ENCODE measurements at regions not wholly inside any gene's neighbourhood (a gene's known extent, or its start where the extent isn't known, plus 50 kb on each side); places are given as distances from the start of the nearest gene placed in this dataset.

- H3K9me2 ChIP-seq (ENCODE audit: insufficient read depth) = no peaks in the 10 kb centered on the region
- ChIA-PET POLR2A (no interaction called here), RAD21 (ENCODE audit: low non-redundant PET in 1 of 2, low total read pairs in 2 of 2, uncharacterized antibody in 2 of 2, unreplicated experiment in 2 of 2) (no interaction called here), CTCF (no interaction called here)
- H3K27me3 ChIP-seq (ENCODE audit: insufficient read depth, low read length) = no peaks in the 10 kb centered on the region
- H4K20me1 ChIP-seq (ENCODE audit: insufficient read depth) = no peaks in the 10 kb centered on the region
- no peak overlapping the region for H3K4me3 ChIP-seq (replicated peaks in 1 of 2; ENCODE audit: low read depth in 1 of 2, low read length in 2 of 2)
- intact Hi-C loops (cut with micrococcal nuclease) = no loop called here
- ATAC-seq (no peak), DNase-seq (ENCODE audit: low read depth, low spot score) (no peak)
- no TSS peak for BruUV-seq (replicated peaks)
- no peaks in the 10 kb centered on the region for H3K9me3 ChIP-seq (ENCODE audit: control insufficient read depth in 1 of 2, insufficient read depth in 1 of 2, low read depth in 1 of 2, low read length in 2 of 2)
- no peak overlapping the region for H3K4me2 ChIP-seq (ENCODE audit: low read length)
- H3K4me1 ChIP-seq (ENCODE audit: control insufficient read depth in 1 of 2, insufficient read depth in 2 of 2, low read length in 2 of 2) = no peaks in the 10 kb centered on the region
- H3K9ac ChIP-seq (ENCODE audit: low read length) = no peak overlapping the region
- no peaks in the 10 kb centered on the region for H3K36me3 ChIP-seq (ENCODE audit: control insufficient read depth in 1 of 2, insufficient read depth in 2 of 2, low read length in 2 of 2)
- H3K27ac ChIP-seq (ENCODE audit: low read depth, low read length) = no peak overlapping the region
- no peak overlapping the region for H2AFZ ChIP-seq (ENCODE audit: low read depth, low read length, poor library complexity, severe bottlenecking)
- H3K79me2 ChIP-seq (ENCODE audit: insufficient read depth, low read length) = no peaks in the 10 kb centered on the region
- TF ChIP-seq EGR1 (IDR thresholded peaks at IDR 0.05; ENCODE audit: low read depth) = no peak
Observed at GRCh38 chr10:24119896-24120295, 89.0 kb upstream of the KIAA1217 start.

DNA sequence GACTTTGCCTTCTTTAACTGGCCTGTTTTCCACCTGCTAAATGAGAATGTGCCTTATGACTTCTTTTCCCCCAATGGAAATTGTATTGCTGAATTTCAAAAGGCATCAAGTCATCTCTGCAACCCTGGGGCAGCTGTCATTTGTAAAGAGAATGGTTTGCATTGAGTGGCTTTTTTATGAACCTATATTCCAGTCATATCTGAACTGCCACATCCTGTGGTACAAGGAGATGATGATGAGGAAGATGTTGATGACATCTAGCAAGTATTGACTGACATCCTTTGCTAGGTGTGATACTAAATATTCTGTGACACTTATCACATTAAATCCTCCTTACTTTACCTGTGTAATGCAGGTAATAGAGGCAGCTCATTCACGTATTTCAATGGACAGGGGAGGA is 88.3 kb upstream of the KIAA1217 start:
- CTCF ChIA-PET = no interaction called here
- DNase-seq (ENCODE audit: low read depth, low spot score) = no peak
- H3K9me2 ChIP-seq (ENCODE audit: insufficient read depth) = no peaks in the 10 kb centered on the region
- no peaks in the 10 kb centered on the region for H3K9me3 ChIP-seq (ENCODE audit: control insufficient read depth in 1 of 2, insufficient read depth in 1 of 2, low read depth in 1 of 2, low read length in 2 of 2)
- H3K27ac ChIP-seq (ENCODE audit: low read depth, low read length) = no peak overlapping the region
- intact Hi-C loops (cut with micrococcal nuclease) = no loop called here
- H2AFZ ChIP-seq (ENCODE audit: low read depth, low read length, poor library complexity, severe bottlenecking) = no peak overlapping the region
- H3K4me2 ChIP-seq (ENCODE audit: low read length) = no peak overlapping the region
- H3K79me2 ChIP-seq (ENCODE audit: insufficient read depth, low read length) = no peaks in the 10 kb centered on the region
- H3K27me3 ChIP-seq (ENCODE audit: insufficient read depth, low read length) = no peaks in the 10 kb centered on the region
- POLR2A ChIA-PET = no interaction called here
- H3K4me1 ChIP-seq (ENCODE audit: control insufficient read depth in 1 of 2, insufficient read depth in 2 of 2, low read length in 2 of 2) = no peaks in the 10 kb centered on the region
- RAD21 ChIA-PET (ENCODE audit: low non-redundant PET in 1 of 2, low total read pairs in 2 of 2, uncharacterized antibody in 2 of 2, unreplicated experiment in 2 of 2) = no interaction called here
- no peak overlapping the region for H3K4me3 ChIP-seq (replicated peaks in 1 of 2; ENCODE audit: low read depth in 1 of 2, low read length in 2 of 2)
- no peak overlapping the region for H3K9ac ChIP-seq (ENCODE audit: low read length)
- TF ChIP-seq EZH2 (IDR thresholded peaks at IDR 0.05) (no peak), EGR1 (IDR thresholded peaks at IDR 0.05; ENCODE audit: low read depth) (no peak), POLR2AphosphoS5 (IDR thresholded peaks at IDR 0.05; ENCODE audit: low read depth, low read length) (no peak), SIN3A (IDR thresholded peaks at IDR 0.05; ENCODE audit: low read depth) (no peak), JUND (IDR thresholded peaks at IDR 0.05) (no peak), TCF7L2 (IDR thresholded peaks at IDR 0.05; ENCODE audit: borderline replicate concordance, extremely low read depth, insufficient read depth, insufficient read length) (no peak), SRF (IDR thresholded peaks at IDR 0.05; ENCODE audit: low read depth) (no peak), ELF1 (IDR thresholded peaks at IDR 0.05; ENCODE audit: borderline replicate concordance, low read depth) (no peak), CEBPB (IDR thresholded peaks at IDR 0.05; ENCODE audit: low read depth) (no peak), ATF3 (IDR thresholded peaks at IDR 0.05) (no peak), EZH2phosphoT487 (IDR thresholded peaks at IDR 0.05; ENCODE audit: borderline replicate concordance) (no peak), YY1 (IDR thresholded peaks at IDR 0.05; ENCODE audit: extremely low read depth, insufficient replicate concordance, low read depth, low read length) (no peak), RAD21 (IDR thresholded peaks at IDR 0.05; ENCODE audit: low read depth) (no peak), POLR2A (IDR thresholded peaks at IDR 0.05; ENCODE audit: borderline replicate concordance, extremely low read depth, insufficient read depth, insufficient read length) (no peak), ZFX (IDR thresholded peaks at IDR 0.05) (no peak)
- TF ChIP-seq, protein P1, sequence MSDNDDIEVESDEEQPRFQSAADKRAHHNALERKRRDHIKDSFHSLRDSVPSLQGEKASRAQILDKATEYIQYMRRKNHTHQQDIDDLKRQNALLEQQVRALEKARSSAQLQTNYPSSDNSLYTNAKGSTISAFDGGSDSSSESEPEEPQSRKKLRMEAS (IDR thresholded peaks at IDR 0.05) = no peak
- TF ChIP-seq, protein P2, sequence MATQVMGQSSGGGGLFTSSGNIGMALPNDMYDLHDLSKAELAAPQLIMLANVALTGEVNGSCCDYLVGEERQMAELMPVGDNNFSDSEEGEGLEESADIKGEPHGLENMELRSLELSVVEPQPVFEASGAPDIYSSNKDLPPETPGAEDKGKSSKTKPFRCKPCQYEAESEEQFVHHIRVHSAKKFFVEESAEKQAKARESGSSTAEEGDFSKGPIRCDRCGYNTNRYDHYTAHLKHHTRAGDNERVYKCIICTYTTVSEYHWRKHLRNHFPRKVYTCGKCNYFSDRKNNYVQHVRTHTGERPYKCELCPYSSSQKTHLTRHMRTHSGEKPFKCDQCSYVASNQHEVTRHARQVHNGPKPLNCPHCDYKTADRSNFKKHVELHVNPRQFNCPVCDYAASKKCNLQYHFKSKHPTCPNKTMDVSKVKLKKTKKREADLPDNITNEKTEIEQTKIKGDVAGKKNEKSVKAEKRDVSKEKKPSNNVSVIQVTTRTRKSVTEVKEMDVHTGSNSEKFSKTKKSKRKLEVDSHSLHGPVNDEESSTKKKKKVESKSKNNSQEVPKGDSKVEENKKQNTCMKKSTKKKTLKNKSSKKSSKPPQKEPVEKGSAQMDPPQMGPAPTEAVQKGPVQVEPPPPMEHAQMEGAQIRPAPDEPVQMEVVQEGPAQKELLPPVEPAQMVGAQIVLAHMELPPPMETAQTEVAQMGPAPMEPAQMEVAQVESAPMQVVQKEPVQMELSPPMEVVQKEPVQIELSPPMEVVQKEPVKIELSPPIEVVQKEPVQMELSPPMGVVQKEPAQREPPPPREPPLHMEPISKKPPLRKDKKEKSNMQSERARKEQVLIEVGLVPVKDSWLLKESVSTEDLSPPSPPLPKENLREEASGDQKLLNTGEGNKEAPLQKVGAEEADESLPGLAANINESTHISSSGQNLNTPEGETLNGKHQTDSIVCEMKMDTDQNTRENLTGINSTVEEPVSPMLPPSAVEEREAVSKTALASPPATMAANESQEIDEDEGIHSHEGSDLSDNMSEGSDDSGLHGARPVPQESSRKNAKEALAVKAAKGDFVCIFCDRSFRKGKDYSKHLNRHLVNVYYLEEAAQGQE (IDR thresholded peaks at IDR 0.05; ENCODE audit: low read depth) = no peak
- TF ChIP-seq, protein P3, sequence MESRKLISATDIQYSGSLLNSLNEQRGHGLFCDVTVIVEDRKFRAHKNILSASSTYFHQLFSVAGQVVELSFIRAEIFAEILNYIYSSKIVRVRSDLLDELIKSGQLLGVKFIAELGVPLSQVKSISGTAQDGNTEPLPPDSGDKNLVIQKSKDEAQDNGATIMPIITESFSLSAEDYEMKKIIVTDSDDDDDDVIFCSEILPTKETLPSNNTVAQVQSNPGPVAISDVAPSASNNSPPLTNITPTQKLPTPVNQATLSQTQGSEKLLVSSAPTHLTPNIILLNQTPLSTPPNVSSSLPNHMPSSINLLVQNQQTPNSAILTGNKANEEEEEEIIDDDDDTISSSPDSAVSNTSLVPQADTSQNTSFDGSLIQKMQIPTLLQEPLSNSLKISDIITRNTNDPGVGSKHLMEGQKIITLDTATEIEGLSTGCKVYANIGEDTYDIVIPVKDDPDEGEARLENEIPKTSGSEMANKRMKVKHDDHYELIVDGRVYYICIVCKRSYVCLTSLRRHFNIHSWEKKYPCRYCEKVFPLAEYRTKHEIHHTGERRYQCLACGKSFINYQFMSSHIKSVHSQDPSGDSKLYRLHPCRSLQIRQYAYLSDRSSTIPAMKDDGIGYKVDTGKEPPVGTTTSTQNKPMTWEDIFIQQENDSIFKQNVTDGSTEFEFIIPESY (IDR thresholded peaks at IDR 0.05; ENCODE audit: extremely low read depth, insufficient replicate concordance, low read length) = no peak
- H4K20me1 ChIP-seq (ENCODE audit: insufficient read depth) = no peaks in the 10 kb centered on the region
- no TSS peak for BruUV-seq (replicated peaks)
- H3K36me3 ChIP-seq (ENCODE audit: control insufficient read depth in 1 of 2, insufficient read depth in 2 of 2, low read length in 2 of 2) = no peaks in the 10 kb centered on the region
- ATAC-seq = no peak
